NCI-H1417 (cell line): ENCODE measurements at regions not wholly inside any gene's neighbourhood (a gene's known extent, or its start where the extent isn't known, plus 50 kb on each side); places are given as distances from the start of the nearest gene placed in this dataset.
A peak's percentile ranks its signal among the peaks of the same experiment; 100 is the strongest.
"Not testable (repeated sequence)": the region's sequence is repeated elsewhere in the genome, so short reads cannot be mapped to it uniquely, and the experiment has no call there.

Source experiments
- DNase-seq, 3 experiments: peaks; one replicate each; lab custom pipeline; 2025; lab: John Stamatoyannopoulos, UW

DNA sequence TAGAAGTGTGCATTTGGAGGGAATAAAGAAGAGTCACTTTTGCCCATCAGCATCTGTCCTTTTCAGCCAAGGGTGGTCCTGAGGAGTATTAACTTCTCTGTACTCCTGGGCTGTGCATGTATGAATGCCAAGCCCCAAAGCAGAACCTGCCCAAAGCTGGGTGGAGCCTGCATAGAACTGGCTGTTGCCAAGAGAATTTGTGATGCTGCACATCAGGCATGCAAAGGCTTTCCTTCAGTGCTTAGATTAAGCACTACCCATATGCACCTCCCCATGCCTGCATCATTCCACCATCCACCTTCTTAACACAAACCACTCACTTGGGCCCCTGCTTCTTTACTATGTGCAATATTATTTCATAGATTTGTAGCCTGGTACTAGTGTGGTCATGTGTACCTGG, 493.8 kb downstream of the KIF4B start:
- no peak for DNase-seq

DNA sequence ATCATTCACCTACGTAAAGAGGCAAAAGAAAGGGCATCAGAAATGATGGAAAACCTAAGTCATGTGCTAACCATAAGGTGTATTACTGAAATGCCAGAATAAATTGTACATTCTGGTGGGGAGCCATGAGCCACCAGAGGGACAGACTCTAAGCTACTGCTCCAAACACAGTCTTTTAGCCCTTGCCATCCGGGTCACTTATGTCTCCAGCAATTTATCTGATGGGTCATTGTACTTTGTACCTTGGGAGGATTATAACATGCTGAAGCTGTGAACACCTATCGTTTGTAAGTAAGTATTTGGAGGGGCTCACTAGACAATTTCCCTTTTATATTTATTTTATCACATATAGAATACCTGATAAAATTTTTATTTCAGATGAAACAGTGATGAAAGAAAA, 495.1 kb downstream of the KIF4B start:
- DNase-seq, result no peak

DNA sequence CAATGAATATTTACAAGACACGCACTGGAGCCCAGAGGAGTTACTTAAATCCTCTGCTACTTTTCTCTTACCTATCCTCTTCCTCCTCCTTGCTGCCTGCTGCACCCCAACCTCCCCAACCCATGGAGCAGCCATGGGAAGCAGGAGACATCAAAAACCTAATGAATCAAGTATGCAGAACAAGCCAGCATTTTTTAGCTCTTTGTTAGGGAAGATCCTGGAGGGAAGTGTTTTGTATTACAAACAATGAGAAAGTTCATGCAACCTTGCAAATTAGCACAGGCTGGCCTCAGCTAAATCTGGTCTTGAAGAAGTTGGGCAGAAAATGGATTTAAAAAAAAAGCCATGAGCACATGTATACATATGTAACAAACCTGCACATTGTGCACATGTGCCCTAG, 498.8 kb downstream of the KIF4B start:
- no peak for DNase-seq

DNA sequence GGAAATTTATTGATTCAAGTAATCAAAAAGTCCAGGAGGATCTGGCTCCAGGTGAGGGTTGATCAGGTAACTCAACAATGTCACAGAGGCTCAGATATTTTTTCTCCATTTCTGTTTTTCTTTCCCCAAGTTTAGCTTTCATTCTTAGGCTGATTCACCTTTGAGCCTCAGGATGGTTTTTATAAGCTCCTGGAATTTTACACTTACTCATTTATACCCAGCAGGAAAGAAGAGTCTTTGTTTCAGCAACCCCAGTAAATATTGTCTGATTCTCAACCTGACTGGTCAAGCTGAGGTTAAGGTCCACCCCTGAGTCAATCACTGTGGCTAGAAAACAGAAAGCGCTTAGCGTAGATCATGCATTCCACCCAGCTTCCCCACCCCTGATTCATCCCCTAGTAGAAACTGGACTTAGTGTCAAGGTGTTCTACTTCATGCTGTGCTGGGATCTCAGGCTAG, 500.6 kb downstream of the KIF4B start:
- no peak for DNase-seq

DNA sequence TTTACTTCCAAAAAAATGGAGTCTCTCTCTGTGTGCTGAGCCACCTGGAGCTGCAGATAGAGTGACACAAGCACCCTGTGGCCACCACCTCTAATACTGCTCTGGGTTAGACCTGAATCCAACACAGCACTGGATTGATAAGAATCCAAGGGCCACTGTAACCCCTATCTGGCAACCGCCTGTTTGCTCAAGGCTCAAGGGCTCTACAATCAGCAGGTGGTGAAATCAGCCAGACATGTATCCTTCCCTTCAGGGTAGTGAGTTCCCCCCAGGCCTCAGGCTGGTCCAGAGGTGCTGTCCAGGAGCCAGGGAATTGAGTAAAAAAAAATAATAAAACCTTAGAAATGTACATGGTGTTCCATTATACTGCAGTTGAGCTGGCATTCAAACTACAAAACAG, 509.0 kb downstream of the KIF4B start:
- peak in 2 of 3 experiments; percentile 7 to 20 for DNase-seq

DNA sequence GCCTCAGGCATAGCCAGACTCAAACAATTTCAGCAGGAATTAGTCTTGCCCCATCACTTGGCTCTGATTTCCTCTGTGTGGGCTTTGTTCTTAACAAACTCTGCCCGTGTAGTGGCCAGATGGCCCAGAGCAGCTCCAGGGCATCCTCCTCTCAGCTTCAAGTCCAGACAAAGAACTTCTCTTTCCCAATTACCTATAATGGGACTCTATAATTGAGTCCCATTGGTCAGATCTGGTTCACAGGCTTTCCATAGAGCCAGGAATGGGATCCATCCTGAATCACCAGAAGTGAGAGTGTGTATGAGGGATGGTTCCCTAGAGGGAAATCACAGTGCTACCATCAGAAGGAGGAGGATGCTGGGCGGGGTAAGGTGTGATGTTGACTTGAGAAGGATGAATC, 515.8 kb downstream of the KIF4B start:
- DNase-seq, result peak in 1 of 3 experiments; percentile 12

DNA sequence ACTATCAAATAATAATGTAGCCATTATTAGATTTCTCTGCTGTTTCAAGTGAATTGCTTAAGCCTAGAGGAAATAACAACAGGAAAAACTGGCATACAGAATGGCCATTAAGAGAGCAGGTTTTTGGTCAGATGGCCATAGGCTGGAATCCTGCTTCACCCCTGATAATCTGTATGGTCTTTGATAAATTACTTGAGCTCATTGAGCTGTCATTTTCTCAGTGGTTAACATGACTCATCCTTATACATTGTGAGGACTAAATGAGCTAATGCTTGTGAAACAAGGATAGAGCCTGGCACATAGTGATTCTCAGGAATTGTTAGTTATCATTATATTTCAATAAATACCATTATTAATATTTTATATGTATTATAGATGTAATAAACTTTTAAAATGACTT, 516.5 kb downstream of the KIF4B start:
- no peak for DNase-seq

DNA sequence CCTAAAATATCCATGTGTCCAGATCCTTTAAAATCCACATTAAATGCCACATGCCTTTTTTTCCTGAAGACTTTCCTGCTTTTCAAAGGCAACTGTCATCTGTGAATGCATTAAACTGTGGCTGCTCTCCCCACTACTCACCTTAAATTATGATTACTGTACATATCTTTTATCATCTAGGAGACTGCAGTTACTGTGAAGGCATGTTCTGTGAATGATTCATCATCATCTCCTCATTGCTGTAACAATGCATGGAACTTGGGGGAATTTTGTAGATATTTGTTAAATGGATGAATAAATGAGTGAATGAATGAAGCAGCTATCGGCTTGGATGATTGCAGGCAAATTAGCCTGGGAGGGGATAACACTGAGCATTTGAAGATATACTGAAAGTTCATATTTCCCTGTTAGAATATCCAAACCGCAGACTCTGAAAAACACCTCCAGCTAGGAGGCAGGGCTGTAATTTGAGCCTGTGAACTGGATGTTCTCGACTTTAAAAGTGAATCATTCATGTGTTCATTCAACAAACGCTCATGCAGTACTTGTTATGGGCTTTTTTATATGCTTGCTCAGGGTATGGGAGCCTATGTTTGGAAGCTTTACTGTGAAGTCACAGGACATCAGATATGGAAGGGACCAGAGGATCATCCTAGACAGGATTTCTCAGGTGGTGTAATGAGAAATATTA, 519.2 kb downstream of the KIF4B start:
- DNase-seq, result no peak

DNA sequence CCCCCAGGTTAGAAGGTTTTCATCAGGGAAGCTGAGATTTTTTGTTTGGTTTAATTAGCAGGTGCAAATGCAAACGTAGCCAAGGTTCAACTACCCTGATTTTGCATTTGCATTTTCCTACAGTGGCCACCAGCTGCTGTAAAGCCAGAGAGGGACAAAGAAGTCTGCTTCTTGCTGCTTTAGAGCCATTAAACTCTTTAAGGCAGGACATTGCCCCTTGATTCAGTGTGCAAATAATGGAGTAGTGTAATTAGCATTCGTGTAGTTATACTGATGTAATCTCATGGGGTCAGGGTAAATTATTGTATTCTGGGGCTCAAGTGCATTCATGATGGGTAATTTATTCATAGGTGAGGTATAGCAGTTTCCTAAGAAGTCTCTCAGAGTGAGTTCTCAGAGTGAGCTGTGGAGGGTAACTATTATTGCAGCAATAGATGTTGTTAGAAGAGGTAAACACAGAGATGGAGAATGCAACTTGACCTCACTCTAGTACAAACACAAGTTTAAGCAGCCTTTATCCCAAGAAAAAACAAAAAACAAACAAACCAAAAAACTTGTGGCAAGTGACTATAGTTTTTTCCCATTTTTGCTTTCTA, 526.5 kb downstream of the KIF4B start:
- peak; percentile 41 to 89 (median 74) for DNase-seq

DNA sequence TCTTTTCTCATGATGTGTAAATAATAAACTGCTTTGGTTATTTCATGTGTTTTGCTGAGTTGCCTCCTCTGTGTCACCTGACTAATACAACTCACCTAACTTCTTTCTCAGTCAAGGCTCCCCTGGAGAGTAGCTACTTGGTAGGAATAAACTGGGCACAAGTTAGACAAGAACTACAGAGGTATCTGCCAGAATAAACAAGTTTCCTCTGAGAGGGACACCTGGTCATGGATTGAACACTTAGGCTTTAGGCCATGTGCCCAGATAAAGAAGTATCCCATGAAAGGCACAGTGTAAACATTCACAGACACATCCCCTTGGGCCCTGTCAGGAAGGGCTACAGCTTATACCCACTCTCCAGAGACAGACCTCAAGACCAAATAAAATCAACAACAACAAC, 532.5 kb downstream of the KIF4B start:
- DNase-seq, result no peak

DNA sequence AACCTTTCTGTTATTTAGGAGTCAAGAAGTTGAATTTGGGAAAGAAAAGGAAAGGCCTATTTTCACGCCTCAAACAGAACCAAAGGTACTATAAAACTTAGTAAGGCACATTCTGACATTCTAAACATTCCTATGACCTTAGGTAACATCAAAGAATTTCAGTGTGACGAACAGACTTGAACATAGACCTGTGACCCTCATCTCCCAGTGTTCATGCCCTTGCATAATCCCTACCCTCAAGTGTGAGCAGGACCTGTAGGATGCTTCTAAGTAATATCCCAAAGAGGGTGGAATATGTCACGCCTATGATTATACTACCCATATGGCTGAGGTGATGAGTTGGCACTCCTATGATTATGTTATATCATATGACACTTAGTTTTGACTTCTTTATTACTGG, 540.9 kb downstream of the KIF4B start:
- no peak for DNase-seq

DNA sequence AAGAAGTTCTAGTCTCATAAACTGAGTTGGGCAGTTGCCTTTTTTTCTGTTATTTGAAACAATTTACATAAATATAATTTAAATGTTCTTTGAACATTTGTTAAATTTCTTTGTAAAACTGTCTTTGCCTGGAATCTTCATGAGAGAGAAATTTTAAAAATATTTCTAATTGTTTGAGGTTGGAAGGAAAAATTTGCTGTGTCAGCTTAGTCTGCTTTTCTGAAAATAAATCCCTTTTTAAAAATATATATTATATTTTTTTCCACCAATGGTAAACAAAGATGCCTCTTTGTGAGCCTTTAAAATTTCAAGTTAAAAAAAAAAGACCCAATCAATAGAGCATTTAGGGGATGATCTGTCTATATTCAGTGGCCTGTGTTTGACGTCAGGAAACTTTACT, 542.7 kb downstream of the KIF4B start:
- DNase-seq, result no peak

DNA sequence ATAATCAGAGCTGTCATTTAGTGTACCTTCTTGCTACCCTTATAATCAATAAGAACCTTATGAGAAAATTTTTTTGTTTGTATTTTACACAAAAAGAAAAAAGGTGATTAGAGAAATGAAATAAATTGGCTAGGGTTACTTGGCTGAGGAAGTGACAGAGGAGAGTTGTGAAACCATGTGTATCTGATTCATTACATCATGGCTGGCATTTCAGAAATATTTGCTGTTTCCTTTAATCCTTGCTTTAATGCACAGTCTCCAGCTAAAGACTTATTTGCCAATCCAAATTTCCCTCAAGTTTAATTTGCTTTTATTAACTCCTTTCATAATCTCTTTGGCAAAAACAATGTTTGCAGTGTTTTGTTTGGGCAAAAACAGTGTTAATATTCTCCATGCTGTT, 543.1 kb downstream of the KIF4B start:
- no peak for DNase-seq

DNA sequence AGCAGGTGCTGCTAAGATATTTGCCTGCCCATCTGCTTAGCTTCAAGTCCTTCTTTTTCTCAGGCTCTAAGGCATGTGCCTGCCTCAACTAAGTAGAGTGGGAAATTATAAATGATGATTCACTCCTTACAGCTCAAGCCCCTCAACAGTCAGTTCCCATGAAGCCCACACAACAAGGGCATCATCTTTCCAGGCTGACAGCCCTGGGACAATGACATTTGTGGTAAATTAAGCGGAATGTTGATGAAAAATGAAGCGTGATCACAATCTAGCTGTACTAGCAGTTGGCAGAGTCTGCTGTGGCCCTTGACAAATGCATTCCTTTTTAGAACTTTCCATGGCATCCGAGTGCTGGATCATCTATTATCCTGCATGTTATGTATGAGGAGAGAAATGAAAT, 548.6 kb downstream of the KIF4B start:
- no peak for DNase-seq

DNA sequence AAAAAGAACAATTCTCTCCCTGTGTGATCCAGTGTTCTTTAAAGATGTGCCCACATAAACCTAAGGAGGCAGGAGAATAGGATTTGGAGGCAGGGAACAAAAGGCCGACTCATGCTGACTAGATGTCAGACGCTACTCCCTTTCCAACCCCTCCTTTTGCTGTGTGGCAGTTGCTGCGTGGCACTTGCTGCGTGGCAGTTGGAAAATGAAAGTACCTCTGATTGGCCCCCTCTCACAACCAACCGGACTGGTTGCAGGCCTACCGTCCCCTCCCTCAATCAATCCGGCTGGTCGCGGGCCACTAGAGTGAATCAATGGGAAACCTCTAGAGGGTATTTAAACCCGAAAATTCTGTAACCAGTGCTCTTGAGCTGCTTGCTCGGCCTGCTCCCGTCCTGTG, 551.0 kb downstream of the KIF4B start:
- DNase-seq, result no peak

DNA sequence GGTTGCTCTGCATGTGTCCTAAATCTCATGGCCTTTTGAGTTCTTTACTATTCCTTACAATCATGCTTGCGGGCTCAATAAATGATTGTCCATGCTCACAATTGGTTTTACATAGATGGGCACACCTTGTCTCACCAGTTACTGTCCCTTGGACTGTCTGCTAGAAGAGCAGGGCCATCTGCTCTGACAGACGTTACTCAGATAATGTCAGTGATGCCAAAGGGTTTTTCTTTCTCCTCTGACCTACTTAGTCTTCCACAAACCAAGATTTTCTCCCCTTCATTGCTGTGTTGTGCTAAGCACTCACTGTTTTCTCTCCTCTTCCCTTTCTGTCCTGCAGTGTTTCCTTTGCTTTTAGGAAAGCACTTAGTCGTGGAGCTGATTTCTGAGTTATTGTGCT, 562.3 kb downstream of the KIF4B start:
- DNase-seq, result no peak

DNA sequence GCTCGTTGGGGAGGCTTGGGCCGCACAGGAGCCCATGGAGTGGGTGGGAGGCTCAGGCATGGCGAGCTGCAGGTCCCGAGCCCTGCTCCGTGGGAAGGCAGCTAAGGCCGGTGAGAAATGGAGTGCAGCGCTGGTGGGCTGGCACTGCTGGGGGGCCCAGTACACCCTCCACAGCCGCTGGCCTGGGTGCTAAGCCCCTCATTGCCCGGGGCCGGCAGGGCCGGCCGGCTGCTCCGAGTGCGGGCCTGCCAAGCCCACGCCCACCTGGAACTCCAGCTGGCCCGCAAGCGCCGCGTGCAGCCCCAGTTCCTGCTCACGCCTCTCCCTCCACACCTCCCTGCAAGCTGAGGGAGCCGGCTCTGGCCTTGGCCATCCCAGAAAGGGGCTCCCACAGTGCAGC, 573.3 kb downstream of the KIF4B start:
- not testable (repeated sequence) for DNase-seq

DNA sequence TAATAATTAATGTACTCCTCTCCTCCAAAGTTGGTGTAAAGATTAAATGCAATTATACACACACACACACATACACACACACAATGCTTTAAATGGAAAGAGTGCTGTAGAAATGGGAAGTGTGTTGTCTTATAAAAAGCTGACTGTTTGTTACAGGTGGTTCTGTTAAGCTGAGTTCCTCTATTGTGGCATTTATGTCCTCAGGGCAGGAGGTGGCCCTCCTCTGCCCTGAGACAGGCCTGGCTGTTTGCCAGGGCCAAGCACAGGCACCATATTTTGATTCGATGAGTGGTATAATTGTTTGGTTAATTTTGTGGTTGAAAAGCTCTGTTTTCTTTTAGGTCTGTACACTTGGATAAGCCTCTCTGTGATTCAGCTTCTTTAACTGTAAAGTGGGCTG, 573.9 kb downstream of the KIF4B start:
- DNase-seq, result peak; percentile 34 to 84 (median 42)

DNA sequence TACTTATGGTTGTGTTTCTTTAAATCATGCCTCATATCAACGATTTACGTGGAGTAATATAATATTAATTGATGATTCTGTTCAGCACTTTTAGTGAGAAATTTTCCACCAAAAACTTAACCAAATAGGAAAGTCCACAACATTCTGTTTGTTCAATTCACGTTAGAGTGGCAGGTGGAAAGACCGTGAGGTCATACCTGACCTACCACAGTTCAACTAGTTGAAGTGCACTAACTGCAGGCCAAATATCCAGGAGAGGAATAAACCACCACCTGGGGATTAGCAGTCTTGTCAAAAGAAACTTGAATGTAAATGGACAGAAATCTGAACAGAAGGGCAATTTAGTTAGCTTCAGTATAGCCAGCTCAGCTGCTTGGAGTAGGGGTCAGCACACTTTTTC, 577.7 kb downstream of the KIF4B start:
- no peak for DNase-seq

DNA sequence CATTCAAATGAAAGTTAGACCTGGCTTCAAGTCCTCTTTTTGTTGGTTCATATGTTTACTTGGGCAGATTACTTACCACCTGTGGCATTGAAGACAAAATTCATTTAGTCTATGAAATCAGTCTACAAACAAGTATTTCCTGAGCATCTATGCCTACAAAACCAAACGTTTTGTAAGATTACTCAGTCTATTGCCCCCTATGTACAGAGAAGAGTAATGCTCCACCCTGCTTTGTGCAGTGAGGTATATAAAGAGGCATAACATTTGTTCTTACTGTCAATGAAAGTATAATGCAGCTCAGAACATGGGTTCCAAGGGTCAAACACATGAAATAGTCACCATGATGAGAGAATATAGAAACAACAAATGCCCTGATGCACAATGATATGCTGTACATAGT, 580.7 kb downstream of the KIF4B start:
- DNase-seq, result no peak

DNA sequence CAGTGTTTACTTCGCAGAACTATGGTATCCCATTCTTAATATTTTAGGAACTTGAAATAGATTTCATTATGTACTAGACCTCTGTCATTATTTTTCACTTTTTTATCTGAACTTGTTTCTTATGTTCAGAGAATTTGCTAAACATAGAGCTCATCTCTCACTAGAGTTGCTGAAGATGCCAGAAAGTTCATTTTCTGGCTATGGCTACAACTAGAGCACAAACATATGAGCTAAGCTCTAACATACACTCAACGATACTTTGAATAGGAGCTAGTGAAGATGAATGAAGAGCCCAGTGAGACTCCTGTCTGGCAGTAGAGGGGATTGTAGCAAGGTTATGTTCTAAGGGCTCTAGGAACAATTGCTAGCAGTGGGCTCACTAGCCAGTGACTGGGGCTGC, 582.2 kb downstream of the KIF4B start:
- no peak for DNase-seq

DNA sequence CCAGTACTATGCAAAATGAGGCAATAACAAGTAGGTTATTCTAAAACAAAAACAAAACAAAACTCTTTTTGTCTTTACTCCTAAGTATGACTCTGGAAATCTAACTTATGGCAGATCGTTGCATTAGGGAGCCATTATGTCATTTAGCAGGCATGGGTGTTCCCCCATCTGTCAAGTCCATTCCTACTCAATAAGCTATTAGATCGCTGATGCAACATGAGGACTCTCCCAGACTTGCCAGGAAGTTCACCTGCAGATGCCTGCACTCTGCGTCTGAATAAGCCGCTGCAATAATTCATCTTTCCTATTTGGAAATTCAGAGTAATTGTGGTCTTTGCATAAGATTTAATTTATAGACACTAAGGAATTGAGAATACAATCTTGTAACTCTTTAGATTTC, 585.0 kb downstream of the KIF4B start:
- DNase-seq, result no peak

DNA sequence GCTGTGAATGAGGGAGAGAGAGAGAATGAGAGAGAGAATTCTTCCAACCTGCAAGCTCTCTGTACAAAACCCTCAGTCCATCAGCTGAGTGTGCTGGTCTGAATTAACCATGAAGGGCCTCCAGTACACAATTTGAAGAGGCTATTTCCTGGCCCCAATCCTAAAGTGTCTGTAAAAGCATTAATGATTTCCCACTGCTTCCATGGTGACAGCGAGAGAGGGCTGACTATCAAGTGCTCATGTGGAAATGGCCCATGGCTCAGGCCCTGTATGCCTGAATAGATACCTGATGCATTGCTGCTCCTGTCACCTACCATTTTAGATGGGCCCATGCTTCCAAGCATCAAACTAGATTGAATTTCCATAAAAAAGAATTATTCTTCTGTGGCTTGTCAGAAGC, 592.4 kb downstream of the KIF4B start:
- peak; percentile 17 to 66 (median 57) for DNase-seq

DNA sequence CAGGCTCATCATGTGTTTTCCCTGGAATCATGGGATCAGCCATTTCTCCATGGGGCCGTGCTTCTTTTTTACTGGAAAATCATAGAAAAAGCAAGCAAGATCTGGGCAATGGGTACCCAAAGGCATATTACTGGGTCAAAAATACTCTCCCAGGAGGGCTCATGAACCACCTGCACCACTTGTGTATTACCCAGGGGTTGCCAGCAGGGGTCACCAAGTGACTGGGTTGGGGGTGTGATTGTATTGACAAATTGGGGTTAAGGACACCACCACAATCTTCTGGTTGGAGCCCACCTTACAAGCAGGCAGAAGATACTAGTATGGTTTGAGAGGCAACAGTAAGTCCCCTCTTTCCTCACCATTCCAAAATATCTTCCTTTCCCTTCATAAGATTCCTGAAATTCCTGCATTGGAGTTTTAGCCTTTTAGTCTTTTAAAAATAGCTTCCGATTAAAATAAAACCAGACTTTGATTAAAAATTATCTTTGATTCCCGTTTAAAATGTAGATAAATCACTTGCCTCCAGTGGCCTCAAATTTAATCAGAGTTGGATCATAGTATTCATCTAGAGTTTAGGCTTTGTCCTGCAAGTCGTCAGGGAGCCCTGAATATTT, 603.3 kb downstream of the KIF4B start:
- peak; percentile 5 to 57 (median 30) for DNase-seq
